Vagina (tissue), 2 donors: ENCODE measurements at regions not wholly inside any gene's neighbourhood (a gene's known extent, or its start where the extent isn't known, plus 50 kb on each side); places are given as distances from the start of the nearest gene placed in this dataset.

Experiments used
- DNase-seq, 2 donors: peaks; one replicate each; pipeline ENCODE4 v3.0.0-alpha.2; 2017; ENCODE audit errors: extremely low spot score in 2 of 2
- H3K27ac ChIP-seq: fragments of 200-600 bp; sonication (generic); one replicate; pipeline ENCODE4 v1.5.1; 2019
- H3K27me3 ChIP-seq: fragments of 200-600 bp; sonication (generic); one replicate; pipeline ENCODE4 v1.5.1; 2019
- H3K36me3 ChIP-seq, 2 donors: fragments of 200-600 bp; sonication (generic); one replicate each; pipeline ENCODE4 v1.5.1; 2017 to 2019
- H3K4me1 ChIP-seq: fragments of 200-600 bp; sonication (generic); one replicate; pipeline ENCODE4 v1.5.1; 2019
- H3K4me3 ChIP-seq, 2 donors: fragments of 200-600 bp; sonication (generic); 1 replicate in 1 of 2; 2 replicates in 1 of 2; pipeline ENCODE4 v1.5.1; 2016 to 2019
- H3K9me3 ChIP-seq: fragments of 200-600 bp; sonication (generic); one replicate; pipeline ENCODE4 v1.5.1; 2019
- POLR2A ChIP-seq, 2 donors: fragments of 450-650 bp; IDR thresholded peaks; one replicate each; pipeline ENCODE4 v1.6.1; 2017; ENCODE audit warnings: antibody characterized with exemption in 2 of 2, mild to moderate bottlenecking in 2 of 2, moderate library complexity in 2 of 2
- POLR2AphosphoS5 ChIP-seq, 2 donors: sonication (generic); formaldehyde crosslinking; IDR thresholded peaks; one replicate each; pipeline ENCODE4 v1.9.0; 2017; ENCODE audit warnings: antibody characterized with exemption in 2 of 2, mild to moderate bottlenecking in 2 of 2, low read depth in 1 of 2; ENCODE audit not compliant: insufficient read depth in 1 of 2
- intact Hi-C: fragments of 100-400 bp; cut with DNase I; formaldehyde crosslinking; loops from one replicate; pipeline ENCODE4 v1.15.1; 2023
- TF ChIP-seq, protein P1 (sequence below), 3 experiments: fragments of 450-650 bp in 2 of 3; fragments of 200-600 bp in 1 of 3; sonication (generic) in 1 of 3; IDR thresholded peaks; one replicate each; pipeline ENCODE4 v1.5.1; 2017 to 2019; ENCODE audit warnings: antibody characterized with exemption in 3 of 3, mild to moderate bottlenecking in 2 of 3, moderate library complexity in 2 of 3

DNA sequence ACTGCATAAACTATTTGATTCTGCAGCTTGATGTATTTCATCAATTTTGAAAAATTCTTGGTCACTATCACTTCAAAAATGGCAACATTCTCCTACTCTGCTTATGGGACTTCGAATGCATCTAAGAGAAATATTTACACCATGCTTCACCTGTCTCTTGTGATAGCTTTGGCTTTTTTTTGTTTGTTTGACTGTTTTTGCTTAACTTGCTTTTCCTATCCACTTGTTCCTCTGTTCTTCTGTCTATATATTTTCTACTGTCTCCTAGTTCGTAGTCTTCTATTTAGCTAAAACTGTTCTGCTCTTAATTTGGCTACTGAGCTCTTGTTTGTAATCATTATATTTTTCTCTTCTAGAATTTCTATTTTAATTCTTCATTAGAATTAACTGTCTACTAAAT, 94.4 kb downstream of the INHBA start:
- no peak for TF ChIP-seq POLR2AphosphoS5 (IDR thresholded peaks at IDR 0.05; ENCODE audit: insufficient read depth in 1 of 2, low read depth in 1 of 2)
- no peak for TF ChIP-seq POLR2A (IDR thresholded peaks at IDR 0.05)
- TF ChIP-seq, protein P1, sequence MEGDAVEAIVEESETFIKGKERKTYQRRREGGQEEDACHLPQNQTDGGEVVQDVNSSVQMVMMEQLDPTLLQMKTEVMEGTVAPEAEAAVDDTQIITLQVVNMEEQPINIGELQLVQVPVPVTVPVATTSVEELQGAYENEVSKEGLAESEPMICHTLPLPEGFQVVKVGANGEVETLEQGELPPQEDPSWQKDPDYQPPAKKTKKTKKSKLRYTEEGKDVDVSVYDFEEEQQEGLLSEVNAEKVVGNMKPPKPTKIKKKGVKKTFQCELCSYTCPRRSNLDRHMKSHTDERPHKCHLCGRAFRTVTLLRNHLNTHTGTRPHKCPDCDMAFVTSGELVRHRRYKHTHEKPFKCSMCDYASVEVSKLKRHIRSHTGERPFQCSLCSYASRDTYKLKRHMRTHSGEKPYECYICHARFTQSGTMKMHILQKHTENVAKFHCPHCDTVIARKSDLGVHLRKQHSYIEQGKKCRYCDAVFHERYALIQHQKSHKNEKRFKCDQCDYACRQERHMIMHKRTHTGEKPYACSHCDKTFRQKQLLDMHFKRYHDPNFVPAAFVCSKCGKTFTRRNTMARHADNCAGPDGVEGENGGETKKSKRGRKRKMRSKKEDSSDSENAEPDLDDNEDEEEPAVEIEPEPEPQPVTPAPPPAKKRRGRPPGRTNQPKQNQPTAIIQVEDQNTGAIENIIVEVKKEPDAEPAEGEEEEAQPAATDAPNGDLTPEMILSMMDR (IDR thresholded peaks at IDR 0.05): no peak
- H3K27ac ChIP-seq: no peak overlapping the region
- H3K4me3 ChIP-seq: no peak overlapping the region
- H3K9me3 ChIP-seq: no peaks in the 10 kb centered on the region
- intact Hi-C loops: no loop called here
- H3K27me3 ChIP-seq: no peaks in the 10 kb centered on the region
- no peaks in the 10 kb centered on the region for H3K36me3 ChIP-seq
- DNase-seq: no peak
- no peaks in the 10 kb centered on the region for H3K4me1 ChIP-seq

DNA sequence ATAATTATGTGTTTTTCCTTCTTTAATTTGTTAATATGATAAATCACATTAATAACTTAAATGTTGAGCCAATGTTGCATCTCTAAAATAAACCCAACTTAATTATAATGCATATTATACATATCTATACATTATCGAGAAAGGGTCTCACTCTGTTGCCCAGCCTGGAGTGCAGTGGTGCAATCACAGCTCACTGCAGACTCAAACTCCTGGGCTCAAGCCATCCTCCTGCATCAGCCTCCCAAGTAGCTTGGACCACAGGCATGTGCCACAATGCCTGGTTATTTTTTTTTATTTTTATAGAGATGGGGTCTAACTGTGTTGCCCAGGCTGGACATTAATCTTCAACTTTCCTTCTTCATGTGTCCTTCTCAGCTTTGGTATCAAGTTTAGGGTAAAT, 98.9 kb downstream of the INHBA start:
- DNase-seq: no peak
- Histone ChIP-seq H3K27ac (no peak overlapping the region), H3K9me3 (no peaks in the 10 kb centered on the region), H3K4me3 (no peak overlapping the region), H3K27me3 (no peaks in the 10 kb centered on the region), H3K4me1 (no peaks in the 10 kb centered on the region), H3K36me3 (no peaks in the 10 kb centered on the region)
- intact Hi-C loops: no loop called here
- TF ChIP-seq, protein P1 (IDR thresholded peaks at IDR 0.05): no peak
- no peak for TF ChIP-seq POLR2A (IDR thresholded peaks at IDR 0.05)
- no peak for TF ChIP-seq POLR2AphosphoS5 (IDR thresholded peaks at IDR 0.05; ENCODE audit: insufficient read depth in 1 of 2, low read depth in 1 of 2)

DNA sequence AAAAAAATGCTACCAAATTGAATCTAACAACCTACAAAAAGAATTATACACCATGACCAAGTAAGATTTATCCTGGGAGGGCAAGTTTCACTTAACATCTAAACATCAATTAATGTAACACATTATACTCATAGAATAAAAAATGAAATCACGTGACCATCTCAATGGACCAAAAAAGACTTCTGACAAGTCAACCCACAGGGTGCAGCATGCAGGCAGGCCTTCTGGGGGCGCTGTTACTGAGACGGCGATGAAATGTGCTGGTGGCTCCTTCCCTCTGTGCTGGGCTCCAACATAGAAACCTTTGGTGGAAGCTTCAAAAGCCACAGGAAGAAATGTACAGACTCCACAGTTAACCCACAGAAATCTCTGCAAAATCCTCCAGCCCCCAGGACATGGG, 103.1 kb downstream of the INHBA start:
- Histone ChIP-seq H3K4me1 (no peaks in the 10 kb centered on the region), H3K4me3 (no peak overlapping the region), H3K36me3 (no peaks in the 10 kb centered on the region), H3K9me3 (no peaks in the 10 kb centered on the region), H3K27ac (no peak overlapping the region), H3K27me3 (no peaks in the 10 kb centered on the region)
- no peak for DNase-seq
- intact Hi-C loops: no loop called here
- TF ChIP-seq, protein P1 (IDR thresholded peaks at IDR 0.05): no peak
- TF ChIP-seq POLR2A (IDR thresholded peaks at IDR 0.05) (no peak), POLR2AphosphoS5 (IDR thresholded peaks at IDR 0.05; ENCODE audit: insufficient read depth in 1 of 2, low read depth in 1 of 2) (no peak)

DNA sequence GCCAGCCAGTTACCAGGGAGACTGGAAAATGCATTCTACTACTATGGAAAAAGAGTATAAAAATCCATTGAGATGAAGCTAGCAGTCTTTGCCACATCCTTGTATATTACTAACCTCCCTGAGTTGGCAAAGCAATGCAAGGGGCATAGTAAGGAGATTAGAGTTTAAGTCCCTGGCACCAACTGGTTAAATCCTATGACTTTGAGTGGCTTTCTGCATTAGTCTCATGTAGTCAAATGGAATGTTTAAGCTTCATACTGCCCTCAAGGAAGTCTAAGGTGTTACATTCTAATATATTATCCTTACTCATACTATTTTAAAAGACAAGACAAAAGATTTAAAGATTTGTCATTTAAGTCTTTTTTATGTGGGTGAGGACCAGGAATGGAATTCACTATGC, 110.1 kb downstream of the INHBA start:
- intact Hi-C loops: no loop called here
- Histone ChIP-seq H3K36me3 (no peaks in the 10 kb centered on the region), H3K27me3 (no peaks in the 10 kb centered on the region), H3K4me3 (no peak overlapping the region), H3K9me3 (no peaks in the 10 kb centered on the region), H3K27ac (no peak overlapping the region), H3K4me1 (no peaks in the 10 kb centered on the region)
- TF ChIP-seq, protein P1 (IDR thresholded peaks at IDR 0.05): no peak
- TF ChIP-seq POLR2A (IDR thresholded peaks at IDR 0.05) (no peak), POLR2AphosphoS5 (IDR thresholded peaks at IDR 0.05; ENCODE audit: insufficient read depth in 1 of 2, low read depth in 1 of 2) (no peak)
- DNase-seq: no peak

DNA sequence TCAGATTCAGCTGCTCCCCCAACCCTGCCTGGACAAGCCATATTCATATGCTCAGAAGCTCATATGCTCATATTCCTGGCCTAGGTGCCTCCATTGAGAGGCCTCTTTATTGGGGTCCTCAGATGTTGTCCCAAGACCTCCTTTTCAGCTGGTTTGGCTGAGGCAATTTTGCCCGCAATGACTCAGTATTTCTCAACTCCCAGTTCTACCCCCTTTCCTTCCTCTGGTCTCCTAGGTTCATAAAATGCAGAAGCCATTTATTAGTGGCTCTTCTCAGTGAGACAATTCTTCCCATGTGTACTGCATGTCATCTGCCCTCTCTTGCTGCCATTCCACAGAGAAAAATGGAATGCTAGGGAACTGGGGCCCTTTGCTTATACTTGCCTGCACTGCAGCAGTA, 110.7 kb downstream of the INHBA start:
- no peaks in the 10 kb centered on the region for H3K36me3 ChIP-seq
- no peaks in the 10 kb centered on the region for H3K27me3 ChIP-seq
- no peak overlapping the region for H3K4me3 ChIP-seq
- H3K9me3 ChIP-seq: no peaks in the 10 kb centered on the region
- no peak for TF ChIP-seq POLR2A (IDR thresholded peaks at IDR 0.05)
- TF ChIP-seq, protein P1 (IDR thresholded peaks at IDR 0.05): no peak
- TF ChIP-seq POLR2AphosphoS5 (IDR thresholded peaks at IDR 0.05; ENCODE audit: insufficient read depth in 1 of 2, low read depth in 1 of 2): no peak
- no peaks in the 10 kb centered on the region for H3K4me1 ChIP-seq
- intact Hi-C loops: no loop called here
- no peak for DNase-seq
- H3K27ac ChIP-seq: no peak overlapping the region
